Left ventricle myocardium inferior (tissue), 1 donor: ENCODE measurements at regions not wholly inside any gene's neighbourhood (a gene's known extent, or its start where the extent isn't known, plus 50 kb on each side); places are given as distances from the start of the nearest gene placed in this dataset.

ENCODE experiments used
- DNase-seq: peaks from one replicate; pipeline ENCODE4 v3.0.0-alpha.2; 2020
- H3K27ac ChIP-seq: fragments of 200-600 bp; replicated peaks from 2 replicates; pipeline ENCODE4 v1.8.0; 2021
- H3K27me3 ChIP-seq: fragments of 200-600 bp; 2 replicates; pipeline ENCODE4 v1.8.0; 2021; ENCODE audit warnings: low read depth
- H3K36me3 ChIP-seq: fragments of 200-600 bp; 2 replicates; pipeline ENCODE4 v1.8.0; 2021
- H3K4me1 ChIP-seq: fragments of 200-600 bp; 2 replicates; pipeline ENCODE4 v1.8.0; 2021
- H3K4me3 ChIP-seq: fragments of 200-600 bp; 2 replicates; pipeline ENCODE4 v1.8.0; 2021; ENCODE audit warnings: mild to moderate bottlenecking, moderate library complexity
- H3K9me3 ChIP-seq: fragments of 200-600 bp; replicated peaks from 2 replicates; pipeline ENCODE4 v1.8.0; 2021
- intact Hi-C: fragments of 100-400 bp; cut with micrococcal nuclease; formaldehyde crosslinking; loops from one replicate; pipeline ENCODE4 v1.11.0; 2022
- TF ChIP-seq, protein P1 (sequence below): fragments of 200-600 bp; IDR thresholded peaks from 2 replicates; pipeline ENCODE4 v1.8.0; 2021; ENCODE audit warnings: antibody characterized with exemption, mild to moderate bottlenecking, borderline replicate concordance
- donor health status: DM: no; HTN: yes; CAD: no; lungs with severe emphysema.

DNA sequence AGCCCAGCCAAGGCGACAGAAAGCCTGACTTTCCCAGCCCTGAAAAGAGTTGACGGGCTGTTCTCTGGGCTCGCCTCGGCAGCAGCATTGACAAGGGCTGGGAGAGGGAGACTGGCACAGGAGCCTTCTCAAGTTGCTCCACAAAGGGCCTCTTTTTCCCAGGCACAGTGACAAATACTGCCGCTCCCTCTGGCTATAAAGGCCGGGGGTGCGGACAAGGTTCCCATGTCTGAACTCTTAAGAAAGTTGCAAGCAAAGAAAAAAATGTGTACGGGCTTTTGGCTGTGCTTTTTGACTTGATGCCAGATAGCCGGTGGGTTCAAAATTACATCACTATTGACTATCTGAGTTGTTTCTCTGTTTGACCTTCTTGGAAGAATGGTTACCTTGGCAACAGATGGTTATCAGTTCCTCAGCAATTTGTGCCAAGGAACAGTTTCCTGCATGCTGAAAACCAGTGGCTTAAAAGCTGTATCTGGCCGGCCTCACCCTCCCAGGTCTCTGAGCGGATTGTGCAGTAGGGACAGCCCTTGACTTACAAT, 115.9 kb upstream of the EEPD1 start:
- H3K27ac ChIP-seq: peak overlapping the region; percentile 88
- no peaks in the 10 kb centered on the region for H3K27me3 ChIP-seq
- DNase-seq: peak; percentile 50
- peak overlapping the region; percentile 26 for H3K4me3 ChIP-seq
- intact Hi-C loops: no loop called here
- peaks cover 58% of the 10 kb centered on the region for H3K4me1 ChIP-seq
- TF ChIP-seq, protein P1, sequence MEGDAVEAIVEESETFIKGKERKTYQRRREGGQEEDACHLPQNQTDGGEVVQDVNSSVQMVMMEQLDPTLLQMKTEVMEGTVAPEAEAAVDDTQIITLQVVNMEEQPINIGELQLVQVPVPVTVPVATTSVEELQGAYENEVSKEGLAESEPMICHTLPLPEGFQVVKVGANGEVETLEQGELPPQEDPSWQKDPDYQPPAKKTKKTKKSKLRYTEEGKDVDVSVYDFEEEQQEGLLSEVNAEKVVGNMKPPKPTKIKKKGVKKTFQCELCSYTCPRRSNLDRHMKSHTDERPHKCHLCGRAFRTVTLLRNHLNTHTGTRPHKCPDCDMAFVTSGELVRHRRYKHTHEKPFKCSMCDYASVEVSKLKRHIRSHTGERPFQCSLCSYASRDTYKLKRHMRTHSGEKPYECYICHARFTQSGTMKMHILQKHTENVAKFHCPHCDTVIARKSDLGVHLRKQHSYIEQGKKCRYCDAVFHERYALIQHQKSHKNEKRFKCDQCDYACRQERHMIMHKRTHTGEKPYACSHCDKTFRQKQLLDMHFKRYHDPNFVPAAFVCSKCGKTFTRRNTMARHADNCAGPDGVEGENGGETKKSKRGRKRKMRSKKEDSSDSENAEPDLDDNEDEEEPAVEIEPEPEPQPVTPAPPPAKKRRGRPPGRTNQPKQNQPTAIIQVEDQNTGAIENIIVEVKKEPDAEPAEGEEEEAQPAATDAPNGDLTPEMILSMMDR: no peak
- H3K9me3 ChIP-seq: no peaks in the 10 kb centered on the region
- no peaks in the 10 kb centered on the region for H3K36me3 ChIP-seq

DNA sequence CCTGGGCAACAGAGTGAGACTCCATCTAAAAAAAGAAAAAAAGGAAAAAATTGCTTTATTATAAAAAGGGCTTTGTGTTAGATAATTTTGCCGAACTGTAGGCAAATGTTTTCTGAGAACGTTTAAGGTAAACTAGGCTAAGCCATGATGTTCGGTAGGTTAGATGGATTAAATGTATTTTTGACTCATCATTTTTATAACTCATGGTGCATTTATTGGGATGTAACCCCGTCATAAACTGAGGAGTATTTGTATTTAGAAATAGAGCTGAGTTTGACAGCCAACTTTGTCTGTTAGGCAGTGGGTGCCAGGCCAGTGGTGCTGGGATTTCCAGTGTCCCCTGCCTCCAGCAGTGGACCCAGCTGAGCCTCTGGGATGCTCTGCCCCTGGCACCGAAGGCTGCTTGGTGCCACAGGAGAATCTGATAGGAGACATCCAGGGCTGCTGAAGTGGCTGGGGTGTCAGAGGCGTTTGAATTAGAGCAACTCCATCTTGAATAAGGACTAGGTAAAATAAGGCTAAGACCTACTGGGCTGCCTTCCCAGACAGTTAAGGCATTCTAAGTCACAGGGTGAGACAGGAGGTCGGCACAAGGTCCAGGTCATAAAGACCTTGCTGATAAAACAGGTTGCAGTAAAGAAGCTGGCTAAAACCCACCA, 114.9 kb upstream of the EEPD1 start:
- Histone ChIP-seq H3K36me3 (no peaks in the 10 kb centered on the region), H3K4me1 (peaks cover 65% of the 10 kb centered on the region), H3K27me3 (no peaks in the 10 kb centered on the region), H3K4me3 (no peak overlapping the region), H3K9me3 (no peaks in the 10 kb centered on the region), H3K27ac (peak overlapping the region; percentile 88)
- TF ChIP-seq, protein P1: no peak
- intact Hi-C loops: no loop called here
- DNase-seq: no peak

GRCh38 chr7:36039243-36039642, 113.8 kb upstream of the EEPD1 start:
- TF ChIP-seq, protein P1: no peak
- Histone ChIP-seq H3K9me3 (no peaks in the 10 kb centered on the region), H3K27me3 (no peaks in the 10 kb centered on the region), H3K4me1 (peaks cover 70% of the 10 kb centered on the region), H3K27ac (peak overlapping the region; percentile 88), H3K36me3 (no peaks in the 10 kb centered on the region), H3K4me3 (no peak overlapping the region)
- DNase-seq: no peak
- intact Hi-C loops: no loop called here

GRCh38 chr7:36039671-36040070, 113.4 kb upstream of the EEPD1 start:
- peaks cover 73% of the 10 kb centered on the region for H3K4me1 ChIP-seq
- no peak for DNase-seq
- peak overlapping the region; percentile 88 for H3K27ac ChIP-seq
- H3K9me3 ChIP-seq: no peaks in the 10 kb centered on the region
- TF ChIP-seq, protein P1: no peak
- H3K27me3 ChIP-seq: no peaks in the 10 kb centered on the region
- no peak overlapping the region for H3K4me3 ChIP-seq
- H3K36me3 ChIP-seq: no peaks in the 10 kb centered on the region
- intact Hi-C loops: no loop called here

DNA sequence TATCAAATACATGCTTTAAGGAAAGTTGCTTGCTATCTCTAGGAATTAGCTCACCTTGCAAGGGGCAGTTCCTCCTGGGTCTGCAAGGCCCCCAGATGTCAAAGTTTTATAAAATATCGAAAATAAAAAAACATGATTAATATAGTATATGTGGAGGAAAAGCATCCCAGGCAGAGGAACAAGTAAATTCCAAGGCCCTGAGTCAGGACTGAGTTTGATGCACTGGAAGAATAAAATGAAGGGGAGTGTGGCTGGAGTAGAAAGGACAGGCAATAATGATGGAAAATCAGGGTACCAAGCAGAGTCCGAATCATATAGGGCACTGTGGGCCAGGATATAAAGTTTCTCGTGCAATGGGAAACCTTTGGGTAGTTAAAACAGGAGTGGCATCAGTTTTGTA, 112.4 kb upstream of the EEPD1 start:
- H3K4me1 ChIP-seq: peaks cover 73% of the 10 kb centered on the region
- no peaks in the 10 kb centered on the region for H3K27me3 ChIP-seq
- H3K4me3 ChIP-seq: no peak overlapping the region
- no peaks in the 10 kb centered on the region for H3K9me3 ChIP-seq
- DNase-seq: no peak
- H3K27ac ChIP-seq: no peak overlapping the region
- intact Hi-C loops: no loop called here
- H3K36me3 ChIP-seq: no peaks in the 10 kb centered on the region
- TF ChIP-seq, protein P1: no peak
